GM19328 (cell line): ENCODE measurements at regions not wholly inside any gene's neighbourhood (a gene's known extent, or its start where the extent isn't known, plus 50 kb on each side); places are given as distances from the start of the nearest gene placed in this dataset.

Experiments
- ATAC-seq: cut with Tn5 transposase; IDR thresholded peaks from one replicate; pipeline ENCODE4 v1.9.1; 2021; ENCODE audit warnings: mild to moderate bottlenecking, moderate library complexity; ENCODE audit not compliant: unreplicated experiment

DNA sequence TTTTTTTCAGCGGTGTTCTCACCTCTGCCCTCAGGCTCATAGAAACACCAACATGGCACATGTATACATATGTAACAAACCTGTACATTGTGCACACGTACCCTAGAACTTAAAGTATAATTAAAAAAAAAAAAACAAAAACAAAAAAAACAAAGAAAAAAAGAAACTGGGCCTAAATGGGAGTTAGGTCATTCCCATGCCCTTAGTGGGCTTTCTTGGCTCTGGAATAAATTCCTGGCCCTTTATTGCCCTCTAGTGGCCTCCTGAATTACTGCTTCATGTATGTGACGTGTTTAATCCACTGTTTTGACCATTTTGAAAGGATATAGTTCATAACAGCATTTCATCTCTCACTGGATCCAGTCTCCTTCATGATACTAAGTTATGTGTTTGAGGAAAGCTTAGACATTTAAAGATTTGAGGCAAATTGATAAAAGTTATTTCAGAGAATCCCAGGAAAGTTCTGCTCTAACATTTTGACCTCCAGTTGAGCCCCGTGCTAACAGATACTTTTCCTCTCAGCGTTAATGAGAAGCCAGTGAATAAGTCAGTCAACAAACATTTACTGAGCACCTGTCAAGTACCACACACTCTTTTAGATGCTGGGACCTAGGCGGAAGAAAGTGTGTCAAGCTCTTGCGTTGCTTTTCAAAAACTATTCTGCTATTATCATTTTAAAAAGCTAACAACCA, 54.7 kb upstream of the SYPL1 start:
- no peak for ATAC-seq

DNA sequence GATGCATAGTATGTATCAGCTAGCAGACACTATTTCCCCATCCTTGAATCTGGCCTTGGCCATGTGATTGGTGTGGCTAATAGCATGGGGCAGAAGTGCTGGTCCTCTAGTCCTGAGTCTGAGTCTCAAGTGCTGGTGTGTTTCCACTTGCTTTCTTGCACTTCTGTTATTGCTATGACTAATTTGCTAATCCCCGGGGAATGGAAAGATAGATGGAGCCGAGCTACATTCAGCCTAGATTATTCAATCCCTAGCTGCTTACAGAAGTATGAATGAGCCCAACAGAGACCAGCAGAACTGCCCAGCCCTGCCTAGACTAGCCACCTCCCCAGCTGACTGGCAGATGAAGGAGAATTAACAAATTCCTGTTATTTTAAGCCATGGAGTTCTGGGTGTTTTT, 53.2 kb upstream of the SYPL1 start:
- ATAC-seq, result no peak

DNA sequence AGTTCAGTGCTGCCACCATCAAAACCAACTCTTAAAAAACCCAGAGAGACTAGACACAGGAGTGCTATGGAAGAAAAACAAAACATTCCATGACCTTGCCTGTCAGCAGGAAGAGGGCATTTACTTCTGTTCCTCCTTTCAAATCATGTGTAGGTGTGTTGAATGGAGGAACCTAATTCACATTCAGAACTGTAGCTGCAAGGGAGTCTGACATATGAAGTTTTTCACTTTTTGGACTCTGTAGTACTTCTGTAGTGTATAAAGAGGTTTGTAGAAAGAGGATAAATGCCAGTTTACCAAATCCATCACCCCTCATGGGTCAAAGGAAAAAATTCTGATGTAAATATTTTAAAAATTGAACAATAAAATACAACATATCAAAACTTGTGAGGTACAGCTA, 51.1 kb upstream of the SYPL1 start:
- ATAC-seq, result no peak
